ENCODE measurements at regions not wholly inside any gene's neighbourhood (a gene's known extent, or its start where the extent isn't known, plus 50 kb on each side); places are given as distances from the start of the nearest gene placed in this dataset.

DNA sequence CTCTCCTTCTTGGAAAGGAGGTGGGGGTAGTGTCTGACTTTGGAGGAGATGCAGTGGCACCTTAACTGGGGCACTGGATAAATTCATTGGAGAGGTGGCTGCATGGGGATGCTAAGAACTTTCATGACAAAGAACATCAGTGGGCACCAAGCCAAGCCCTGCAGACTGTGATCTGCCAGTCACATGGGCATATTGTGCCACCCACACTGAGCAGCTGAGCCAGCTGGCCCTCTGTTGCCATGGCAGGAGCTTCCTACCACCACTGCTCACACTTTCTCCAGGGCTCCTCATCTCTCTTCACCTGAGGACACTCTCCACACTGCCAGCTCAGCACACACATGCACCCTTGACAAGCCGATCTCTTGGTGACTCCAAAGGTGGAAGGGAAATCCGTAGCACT is 715.6 kb downstream of the QKI start:
- no peak for FAIRE-seq
- H3K4me1 Mint-ChIP-seq (ENCODE audit: low read depth, unreplicated experiment), result peaks cover 6% of the 10 kb centered on the region
- Histone ChIP-seq H2AFZ (ENCODE audit: low read depth, low read length) (no peak overlapping the region), H3K9ac (ENCODE audit: low read length) (no peak overlapping the region), H4K20me1 (ENCODE audit: insufficient read depth, low read length) (no peaks in the 10 kb centered on the region), H3K4me3 (ENCODE audit: insufficient read depth, low read depth, low read length) (no peak overlapping the region), H3K36me3 (ENCODE audit: insufficient read depth, low read length) (no peaks in the 10 kb centered on the region), H3K4me2 (ENCODE audit: low read length) (no peak overlapping the region), H3K79me2 (ENCODE audit: insufficient read depth, low read length) (no peaks in the 10 kb centered on the region), H3K27ac (ENCODE audit: low read depth, low read length) (no peak overlapping the region), H3K4me1 (ENCODE audit: insufficient read depth, low read length) (no peaks in the 10 kb centered on the region), H3K9me3 (ENCODE audit: insufficient read depth, low read depth, low read length) (peaks cover 3% of the 10 kb centered on the region), H3K27me3 (ENCODE audit: insufficient read depth, low read length) (no peaks in the 10 kb centered on the region)
- no peak overlapping the region for H3K4me3 Mint-ChIP-seq (ENCODE audit: unreplicated experiment)
- no peaks in the 10 kb centered on the region for H3K27me3 Mint-ChIP-seq (ENCODE audit: low read depth, unreplicated experiment)
- peaks cover 3% of the 10 kb centered on the region for H3K9me3 Mint-ChIP-seq (ENCODE audit: unreplicated experiment)
- DNase-seq (ENCODE audit: low read depth), result no peak
- no peaks in the 10 kb centered on the region for H3K36me3 Mint-ChIP-seq (ENCODE audit: low read depth, unreplicated experiment)
- H3K27ac Mint-ChIP-seq (ENCODE audit: unreplicated experiment), result no peak overlapping the region
- TF ChIP-seq EZH2 (IDR thresholded peaks at IDR 0.05; ENCODE audit: insufficient read depth, low read length) (no peak), CTCF (IDR thresholded peaks at IDR 0.05; ENCODE audit: insufficient read depth, low read depth, low read length) (no peak)

GRCh38 chr6:164129218-164129617 is 714.7 kb downstream of the QKI start:
- H3K4me1 Mint-ChIP-seq (ENCODE audit: low read depth, unreplicated experiment), result peaks cover 11% of the 10 kb centered on the region
- TF ChIP-seq EZH2 (IDR thresholded peaks at IDR 0.05; ENCODE audit: insufficient read depth, low read length) (no peak), CTCF (IDR thresholded peaks at IDR 0.05; ENCODE audit: insufficient read depth, low read depth, low read length) (no peak)
- Histone ChIP-seq H3K4me3 (ENCODE audit: insufficient read depth, low read depth, low read length) (no peak overlapping the region), H3K4me2 (ENCODE audit: low read length) (no peak overlapping the region), H3K9ac (ENCODE audit: low read length) (no peak overlapping the region), H3K27ac (ENCODE audit: low read depth, low read length) (no peak overlapping the region), H3K9me3 (ENCODE audit: insufficient read depth, low read depth, low read length) (no peaks in the 10 kb centered on the region), H3K36me3 (ENCODE audit: insufficient read depth, low read length) (no peaks in the 10 kb centered on the region), H2AFZ (ENCODE audit: low read depth, low read length) (no peak overlapping the region), H3K79me2 (ENCODE audit: insufficient read depth, low read length) (no peaks in the 10 kb centered on the region), H4K20me1 (ENCODE audit: insufficient read depth, low read length) (no peaks in the 10 kb centered on the region), H3K4me1 (ENCODE audit: insufficient read depth, low read length) (no peaks in the 10 kb centered on the region), H3K27me3 (ENCODE audit: insufficient read depth, low read length) (no peaks in the 10 kb centered on the region)
- no peaks in the 10 kb centered on the region for H3K36me3 Mint-ChIP-seq (ENCODE audit: low read depth, unreplicated experiment)
- peaks cover 2% of the 10 kb centered on the region for H3K9me3 Mint-ChIP-seq (ENCODE audit: unreplicated experiment)
- no peaks in the 10 kb centered on the region for H3K27me3 Mint-ChIP-seq (ENCODE audit: low read depth, unreplicated experiment)
- H3K27ac Mint-ChIP-seq (ENCODE audit: unreplicated experiment), result no peak overlapping the region
- DNase-seq (ENCODE audit: low read depth) (no peak), FAIRE-seq (no peak)
- no peak overlapping the region for H3K4me3 Mint-ChIP-seq (ENCODE audit: unreplicated experiment)

DNA sequence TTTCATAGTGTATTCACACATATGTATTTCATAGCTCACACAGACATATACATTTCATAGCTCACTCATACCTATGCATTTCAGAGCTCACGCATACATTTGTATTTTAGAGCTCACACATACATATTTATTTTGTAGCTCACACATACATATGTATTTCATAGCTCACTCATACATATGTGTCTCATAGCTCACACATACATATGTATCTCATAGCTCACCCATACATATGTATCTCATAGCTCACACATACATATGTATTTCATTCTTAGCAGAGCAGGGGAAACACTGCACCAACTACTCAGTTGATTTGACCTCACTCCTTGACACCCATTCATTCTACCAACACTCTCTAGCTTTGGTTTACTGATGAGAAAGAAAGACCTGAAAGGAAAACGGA is 713.6 kb downstream of the QKI start:
- DNase-seq (ENCODE audit: low read depth) (no peak), FAIRE-seq (no peak)
- H3K27ac ChIP-seq (ENCODE audit: low read depth, low read length), result no peak overlapping the region
- no peak overlapping the region for H3K9ac ChIP-seq (ENCODE audit: low read length)
- no peaks in the 10 kb centered on the region for H3K36me3 Mint-ChIP-seq (ENCODE audit: low read depth, unreplicated experiment)
- H4K20me1 ChIP-seq (ENCODE audit: insufficient read depth, low read length), result no peaks in the 10 kb centered on the region
- TF ChIP-seq CTCF (IDR thresholded peaks at IDR 0.05; ENCODE audit: insufficient read depth, low read depth, low read length) (no peak), EZH2 (IDR thresholded peaks at IDR 0.05; ENCODE audit: insufficient read depth, low read length) (no peak)
- H3K27me3 Mint-ChIP-seq (ENCODE audit: low read depth, unreplicated experiment), result no peaks in the 10 kb centered on the region
- no peaks in the 10 kb centered on the region for H3K79me2 ChIP-seq (ENCODE audit: insufficient read depth, low read length)
- H3K27me3 ChIP-seq (ENCODE audit: insufficient read depth, low read length), result no peaks in the 10 kb centered on the region
- H3K9me3 Mint-ChIP-seq (ENCODE audit: unreplicated experiment), result peaks cover 2% of the 10 kb centered on the region
- no peaks in the 10 kb centered on the region for H3K36me3 ChIP-seq (ENCODE audit: insufficient read depth, low read length)
- peaks cover 7% of the 10 kb centered on the region for H3K4me1 Mint-ChIP-seq (ENCODE audit: low read depth, unreplicated experiment)
- no peak overlapping the region for H3K27ac Mint-ChIP-seq (ENCODE audit: unreplicated experiment)
- H3K4me3 ChIP-seq (ENCODE audit: insufficient read depth, low read depth, low read length), result no peak overlapping the region
- no peaks in the 10 kb centered on the region for H3K9me3 ChIP-seq (ENCODE audit: insufficient read depth, low read depth, low read length)
- no peak overlapping the region for H3K4me3 Mint-ChIP-seq (ENCODE audit: unreplicated experiment)
- no peak overlapping the region for H2AFZ ChIP-seq (ENCODE audit: low read depth, low read length)
- H3K4me1 ChIP-seq (ENCODE audit: insufficient read depth, low read length), result no peaks in the 10 kb centered on the region
- H3K4me2 ChIP-seq (ENCODE audit: low read length), result no peak overlapping the region
